ENCODE measurements at regions not wholly inside any gene's neighbourhood (a gene's known extent, or its start where the extent isn't known, plus 50 kb on each side); places are given as distances from the start of the nearest gene placed in this dataset.

DNA sequence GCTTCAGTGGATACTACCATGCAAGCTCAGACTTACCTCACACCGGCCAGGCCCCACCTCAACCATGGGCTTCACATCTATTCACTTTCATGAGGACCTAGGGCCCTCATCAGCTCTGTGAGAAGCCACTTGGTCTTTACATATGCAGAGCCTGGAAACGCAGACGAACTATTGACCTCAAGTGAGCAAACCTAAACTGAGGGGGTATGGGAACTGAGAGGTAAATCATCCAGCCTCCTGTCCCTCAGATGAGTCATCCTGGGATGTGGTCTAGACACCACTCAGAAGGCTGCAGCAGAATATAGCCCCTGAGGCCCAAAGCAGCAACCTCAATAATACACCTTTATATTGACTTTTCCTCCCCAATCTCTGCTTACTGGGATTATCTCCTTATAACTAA, 578.0 kb downstream of the INSC start:
- no peak for DNase-seq
- in situ Hi-C loops (cut with HindIII; ENCODE audit: low pct_ligation_motif_present, low pct_unique_long_range_greater_than_20kb, low sequenced_read_pairs), result no loop called here

DNA sequence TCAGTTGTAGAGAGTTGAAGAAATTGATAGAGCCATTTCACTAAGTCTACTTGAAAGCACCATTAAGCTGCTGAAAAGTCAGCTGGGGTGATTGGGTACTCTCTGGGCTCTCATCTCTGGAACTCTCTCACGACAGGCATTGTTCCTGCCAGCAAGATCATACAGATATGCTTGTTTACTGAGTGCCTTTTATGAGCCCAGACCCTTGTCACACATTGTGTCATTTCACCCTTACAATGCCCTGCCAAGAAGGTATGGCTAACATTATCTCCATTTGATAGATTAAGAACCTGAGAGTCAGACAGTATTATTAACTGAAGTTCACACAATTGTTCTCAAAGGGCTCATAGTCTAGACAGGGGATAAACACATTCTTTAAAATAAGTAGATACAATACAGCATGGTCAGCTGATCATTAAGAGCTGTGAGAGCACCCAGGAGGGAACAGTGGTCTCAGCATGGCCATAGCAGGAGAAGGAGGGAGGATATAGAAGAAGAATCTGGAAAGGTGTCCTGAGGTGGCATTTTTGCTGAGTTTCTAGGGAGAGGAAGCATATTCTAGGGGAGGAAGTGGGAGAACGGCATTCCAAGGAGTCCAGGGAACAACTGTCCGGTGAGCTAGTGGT, 580.5 kb downstream of the INSC start:
- DNase-seq, result no peak

DNA sequence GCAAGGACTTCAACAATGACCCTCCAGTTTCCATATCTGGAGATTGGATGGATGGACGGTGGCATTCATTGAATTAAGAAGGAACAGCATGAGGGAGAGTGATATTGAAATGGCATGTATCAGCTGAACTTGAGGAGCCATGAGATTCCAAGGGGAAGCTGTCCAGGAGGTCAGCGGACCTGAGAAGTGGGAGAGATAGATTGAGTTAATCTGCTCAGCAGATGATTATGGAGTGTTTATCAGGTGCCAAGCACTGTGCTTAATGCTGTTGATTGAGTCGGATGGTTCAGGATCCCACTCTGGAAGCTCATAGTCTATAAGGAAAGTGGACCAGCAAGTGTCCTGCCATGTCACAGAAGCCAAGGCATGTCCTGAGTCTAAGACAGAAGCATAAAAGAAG, 581.3 kb downstream of the INSC start:
- no peak for DNase-seq
- in situ Hi-C loops (cut with HindIII; ENCODE audit: low pct_ligation_motif_present, low pct_unique_long_range_greater_than_20kb, low sequenced_read_pairs), result no loop called here

More for the DNA sequence above, 580.5 kb downstream of the INSC start:
- in situ Hi-C loops (cut with HindIII; ENCODE audit: low pct_ligation_motif_present, low pct_unique_long_range_greater_than_20kb, low sequenced_read_pairs), result no loop called here

DNA sequence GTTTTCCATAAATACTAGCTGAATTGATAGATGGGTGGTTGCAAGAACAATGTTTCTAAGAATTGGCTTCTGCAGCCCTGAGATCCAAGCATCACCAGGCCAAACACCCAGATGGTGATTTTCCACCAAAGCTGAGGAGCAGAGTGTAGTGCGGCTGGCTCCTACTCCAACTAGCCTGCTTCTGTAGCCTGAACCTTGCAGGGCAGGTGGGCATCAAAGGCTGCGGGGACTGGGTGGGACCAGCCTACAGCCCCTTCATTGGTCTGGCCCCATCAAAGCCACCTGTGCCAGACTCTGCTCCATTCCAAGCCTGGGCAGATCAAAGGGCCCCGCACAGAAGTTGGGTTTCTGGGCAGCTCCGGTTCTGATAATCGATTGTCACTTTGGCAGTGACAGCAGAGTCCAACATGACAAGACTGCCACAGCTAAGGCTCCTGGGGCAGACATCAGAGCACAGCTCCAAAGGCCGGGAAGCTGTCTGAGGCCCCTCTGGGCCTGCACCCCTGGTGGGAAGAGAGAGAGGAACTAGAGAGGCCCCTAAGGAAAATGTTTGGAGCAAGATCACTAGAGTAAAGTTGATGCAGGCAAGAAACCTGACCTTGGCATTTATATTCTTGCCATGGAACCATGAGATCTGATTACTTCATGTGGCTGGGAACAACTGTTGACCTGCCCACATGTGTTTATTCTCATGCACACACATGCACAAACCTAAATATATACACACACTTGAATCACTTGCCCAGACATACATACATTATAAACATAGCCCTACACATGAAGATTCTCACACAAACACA, 582.9 kb downstream of the INSC start:
- no peak for DNase-seq
- in situ Hi-C loops (cut with HindIII; ENCODE audit: low pct_ligation_motif_present, low pct_unique_long_range_greater_than_20kb, low sequenced_read_pairs), result no loop called here

DNA sequence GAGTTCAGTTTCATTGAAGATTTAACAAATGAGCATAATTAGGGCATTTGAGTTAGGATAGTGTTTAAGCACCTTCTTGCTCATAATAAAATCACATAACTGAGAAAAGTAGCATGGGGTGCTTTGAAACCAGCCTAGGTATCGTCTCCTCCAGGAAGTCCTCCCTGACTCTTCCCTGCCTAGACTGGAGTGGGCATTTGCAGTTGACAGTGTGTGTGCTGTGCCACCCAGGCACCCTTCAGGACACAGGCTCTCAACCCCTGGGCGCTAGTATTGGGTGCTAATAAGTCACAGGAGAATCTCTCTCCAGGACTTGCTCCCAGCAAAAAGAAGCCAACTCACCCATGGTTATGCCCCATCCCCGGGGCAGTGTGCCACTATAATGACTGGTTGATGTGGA, 584.1 kb downstream of the INSC start:
- no peak for DNase-seq
- in situ Hi-C loops (cut with HindIII; ENCODE audit: low pct_ligation_motif_present, low pct_unique_long_range_greater_than_20kb, low sequenced_read_pairs), result no loop called here

DNA sequence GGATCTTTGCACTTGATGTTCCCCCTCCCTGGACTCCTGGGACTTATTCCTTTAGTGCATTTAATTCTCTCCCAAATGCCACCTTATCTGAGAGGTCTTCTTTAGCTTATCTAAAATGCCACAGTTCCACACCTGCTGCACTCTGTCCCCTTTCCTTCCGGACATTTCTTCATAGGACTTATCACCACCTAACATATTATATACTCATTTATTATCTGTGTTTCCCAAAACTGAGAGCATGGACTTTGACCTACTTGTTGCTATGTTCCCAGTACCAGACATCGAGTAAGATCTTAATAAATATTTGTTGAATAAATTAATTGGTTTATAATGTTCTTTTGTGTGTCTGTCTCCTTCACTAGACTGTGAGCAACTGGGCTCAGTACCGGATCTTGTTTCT, 585.3 kb downstream of the INSC start:
- no peak for DNase-seq
- in situ Hi-C loops (cut with HindIII; ENCODE audit: low pct_ligation_motif_present, low pct_unique_long_range_greater_than_20kb, low sequenced_read_pairs), result no loop called here

DNA sequence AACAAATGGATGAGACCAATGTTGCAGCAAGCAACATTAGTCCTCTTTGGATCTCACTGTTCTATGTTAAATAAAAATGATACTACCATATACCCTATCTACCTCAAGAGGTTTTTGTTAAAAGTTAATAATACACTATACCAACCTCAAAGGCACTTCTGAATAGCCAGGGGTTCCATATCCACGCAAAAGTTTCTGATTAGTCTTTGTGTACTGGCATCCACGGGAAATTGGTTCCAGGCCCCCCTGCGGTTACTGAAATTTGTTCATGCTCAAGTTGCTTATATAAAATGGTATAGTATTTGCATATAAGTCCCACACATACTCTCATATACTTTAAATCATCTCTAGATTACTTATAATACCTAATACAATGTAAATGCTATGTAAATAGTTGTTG, 585.7 kb downstream of the INSC start:
- in situ Hi-C loops (cut with HindIII; ENCODE audit: low pct_ligation_motif_present, low pct_unique_long_range_greater_than_20kb, low sequenced_read_pairs), result no loop called here
- DNase-seq, result no peak

DNA sequence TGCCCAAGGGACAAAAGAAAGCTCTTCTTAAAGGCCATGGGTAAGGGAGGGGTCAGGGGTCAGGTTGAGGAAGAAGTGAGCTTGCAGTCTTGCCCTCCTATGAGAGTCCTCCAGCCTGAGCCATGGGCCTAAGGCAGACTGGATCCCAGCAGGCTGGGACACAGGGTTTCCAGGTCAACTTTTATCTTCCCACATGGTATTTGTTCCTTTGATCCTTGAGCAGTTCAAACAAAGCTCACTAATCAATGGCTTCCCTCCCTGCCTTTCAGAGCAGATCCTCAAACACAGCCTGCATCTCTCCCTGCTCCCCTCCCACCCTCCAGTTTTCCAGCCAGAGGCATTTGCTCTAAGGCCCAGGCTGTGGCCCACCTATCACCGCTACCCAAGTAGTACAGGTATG, 589.3 kb downstream of the INSC start:
- in situ Hi-C loops (cut with HindIII; ENCODE audit: low pct_ligation_motif_present, low pct_unique_long_range_greater_than_20kb, low sequenced_read_pairs), result no loop called here
- no peak for DNase-seq

DNA sequence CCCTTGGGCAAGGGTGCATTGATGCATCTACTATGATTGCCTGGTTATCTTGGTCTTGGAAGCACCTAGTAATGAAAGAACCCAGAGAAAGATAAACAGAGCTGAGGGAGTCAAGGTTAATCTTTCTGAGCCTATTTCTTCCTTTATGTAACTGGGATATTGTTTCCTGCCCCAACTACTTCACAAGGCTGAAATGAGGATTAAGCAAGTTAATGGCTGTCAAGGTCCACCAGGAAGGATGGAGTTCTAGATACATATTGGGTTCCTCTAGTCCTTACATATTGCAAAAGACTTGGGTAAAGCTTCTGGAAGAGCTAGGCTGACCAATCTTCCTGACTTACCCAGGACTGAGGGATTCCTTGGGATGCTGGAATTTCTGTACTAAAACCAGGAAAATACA, 589.8 kb downstream of the INSC start:
- no peak for DNase-seq
- in situ Hi-C loops (cut with HindIII; ENCODE audit: low pct_ligation_motif_present, low pct_unique_long_range_greater_than_20kb, low sequenced_read_pairs), result no loop called here

DNA sequence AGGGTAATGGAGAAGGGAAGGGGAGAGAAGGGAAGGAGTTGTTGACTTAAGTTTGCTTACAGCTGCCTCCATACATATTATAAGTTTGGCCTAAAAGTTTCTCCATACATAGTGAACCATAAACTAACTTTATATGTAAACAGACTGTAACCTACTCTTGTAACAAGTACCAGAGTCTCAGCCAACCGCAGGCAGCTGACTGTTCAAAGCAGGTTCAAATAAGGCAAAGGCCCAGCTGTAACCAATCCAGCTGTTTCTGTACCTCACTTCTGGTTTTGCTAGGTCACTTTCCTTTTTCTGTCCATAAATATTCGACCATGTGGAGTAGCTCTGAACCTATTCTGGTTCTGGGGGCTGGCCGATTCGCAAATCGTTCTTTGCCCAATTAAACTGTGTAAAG, 591.2 kb downstream of the INSC start:
- no peak for DNase-seq
- in situ Hi-C loops (cut with HindIII; ENCODE audit: low pct_ligation_motif_present, low pct_unique_long_range_greater_than_20kb, low sequenced_read_pairs), result no loop called here

DNA sequence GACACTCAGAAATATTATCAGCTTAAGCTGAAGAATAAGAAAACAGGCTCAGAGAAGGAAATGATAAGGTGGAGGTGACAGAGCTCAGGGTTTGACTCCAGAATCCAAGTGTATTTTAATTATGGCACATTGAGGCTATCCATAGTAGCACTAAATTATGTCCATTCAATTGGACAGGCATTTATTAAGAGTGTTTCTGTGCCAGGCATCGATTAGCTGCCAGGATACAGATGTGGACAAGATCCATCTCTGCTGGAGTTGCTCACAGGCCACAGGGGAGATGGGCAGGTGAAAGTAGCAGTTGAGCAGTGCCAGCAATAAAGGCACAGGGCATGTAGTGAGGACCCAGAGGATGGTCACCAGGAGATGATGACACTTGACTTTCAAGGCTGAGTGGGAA, 592.5 kb downstream of the INSC start:
- in situ Hi-C loops (cut with HindIII; ENCODE audit: low pct_ligation_motif_present, low pct_unique_long_range_greater_than_20kb, low sequenced_read_pairs), result no loop called here
- no peak for DNase-seq

DNA sequence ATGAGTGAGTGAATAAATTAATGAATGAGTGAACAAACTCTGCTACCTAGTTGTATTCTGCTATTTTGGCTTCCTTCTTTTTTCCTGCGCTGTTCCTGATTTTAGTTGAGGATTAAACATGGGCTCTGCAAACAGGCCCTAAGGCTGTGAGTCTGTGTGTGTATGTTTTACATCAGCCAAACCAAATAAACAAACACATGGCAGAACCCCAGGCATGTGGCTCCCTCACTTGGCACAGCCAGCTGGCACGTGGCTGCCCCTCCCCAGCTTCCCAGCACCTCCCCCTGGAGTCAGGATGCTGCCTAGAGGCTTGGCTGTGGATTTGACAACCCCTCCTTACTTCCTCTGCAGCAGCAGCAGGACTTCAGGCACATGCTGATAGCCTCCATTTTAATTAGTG, 593.2 kb downstream of the INSC start:
- no peak for DNase-seq
- in situ Hi-C loops (cut with HindIII; ENCODE audit: low pct_ligation_motif_present, low pct_unique_long_range_greater_than_20kb, low sequenced_read_pairs), result no loop called here

DNA sequence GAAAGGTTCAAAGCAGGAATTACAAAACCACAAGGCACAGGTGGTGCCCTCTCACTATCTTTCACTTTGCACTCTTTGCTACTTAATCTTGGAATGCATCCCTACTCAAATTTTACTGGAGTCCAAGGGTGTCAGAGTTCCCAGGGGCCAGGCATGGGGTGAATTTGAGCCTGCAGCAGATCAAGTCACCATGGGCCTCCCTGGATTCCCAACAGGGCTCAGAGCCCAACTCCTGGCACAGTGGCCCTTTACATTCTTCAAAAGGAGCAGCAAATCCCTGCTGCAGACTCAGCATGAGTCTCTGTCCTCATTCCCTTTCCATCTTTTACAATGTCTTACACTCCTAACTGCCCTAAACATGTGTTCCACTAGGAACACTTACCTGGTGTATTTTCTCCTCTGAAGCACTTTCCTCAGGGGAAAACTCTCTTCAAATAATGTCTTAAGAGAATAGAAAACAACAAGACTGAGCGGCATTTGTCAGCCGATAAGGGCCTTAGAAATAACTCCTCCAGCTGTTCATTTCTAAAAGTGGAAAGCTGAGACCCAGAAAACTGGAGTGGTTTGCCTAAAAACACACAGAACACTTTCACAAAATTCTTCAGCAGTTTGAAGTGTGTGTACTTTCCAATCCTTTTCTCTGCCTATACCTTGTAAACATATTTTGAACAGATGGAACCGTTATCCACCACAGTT, 596.0 kb downstream of the INSC start:
- no peak for DNase-seq

DNA sequence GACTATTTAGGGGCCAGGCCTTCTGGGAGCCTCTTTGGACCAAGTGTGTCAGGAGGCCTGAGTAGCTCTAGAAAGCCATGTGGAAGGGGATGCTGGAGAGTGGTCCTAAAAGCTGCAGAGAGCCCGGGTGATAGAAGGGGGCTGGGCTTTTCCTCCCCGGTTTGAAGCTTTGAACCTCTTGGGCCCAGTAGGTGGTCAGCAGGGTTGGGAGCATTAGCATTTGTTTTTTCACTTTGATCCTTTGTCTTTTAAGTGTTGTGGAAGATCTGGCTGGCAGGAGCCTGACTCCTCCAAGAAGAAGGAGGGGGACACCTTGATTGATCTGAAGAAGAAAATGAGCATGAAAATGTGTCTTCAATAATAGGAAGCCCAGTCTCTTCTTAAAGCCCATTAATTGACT, 596.6 kb downstream of the INSC start:
- no peak for DNase-seq
- in situ Hi-C loops (cut with HindIII; ENCODE audit: low pct_ligation_motif_present, low pct_unique_long_range_greater_than_20kb, low sequenced_read_pairs), result no loop called here

More for the DNA sequence above, 596.0 kb downstream of the INSC start:
- in situ Hi-C loops (cut with HindIII; ENCODE audit: low pct_ligation_motif_present, low pct_unique_long_range_greater_than_20kb, low sequenced_read_pairs), result no loop called here

DNA sequence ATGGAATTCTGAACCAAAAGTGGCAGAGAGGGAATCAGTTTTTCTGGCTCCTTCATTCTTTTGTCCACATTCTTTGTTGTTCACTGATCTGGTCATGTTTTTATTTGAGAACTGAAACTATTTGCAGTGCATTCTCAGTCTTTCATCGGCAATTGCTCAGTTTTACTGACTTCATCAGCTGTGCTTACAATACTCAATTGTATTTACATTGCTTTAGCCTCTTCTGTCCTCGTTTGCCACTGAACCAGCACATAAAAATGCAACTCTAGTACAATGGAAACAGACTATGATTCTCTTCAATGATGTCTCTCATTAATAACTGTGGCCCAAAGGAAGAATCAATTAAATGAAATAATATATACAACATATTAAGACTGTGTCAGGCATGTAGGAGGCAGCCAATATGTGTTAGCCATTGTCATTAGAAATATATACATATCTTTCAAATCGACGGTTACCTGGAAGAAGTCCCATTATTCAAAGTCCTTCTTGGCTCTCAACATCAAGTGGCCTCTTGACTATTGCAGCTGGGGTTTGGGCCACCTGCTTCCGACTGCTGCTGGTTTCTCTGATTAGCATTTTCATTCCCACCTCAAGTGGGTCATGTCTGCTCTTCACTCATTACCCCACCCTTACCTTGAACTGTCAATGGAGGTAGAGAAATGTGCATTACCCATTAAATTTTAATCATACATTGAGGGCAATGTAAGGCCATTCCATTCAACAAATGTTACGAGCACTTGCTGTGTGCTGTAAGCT, 600.1 kb downstream of the INSC start:
- in situ Hi-C loops (cut with HindIII; ENCODE audit: low pct_ligation_motif_present, low pct_unique_long_range_greater_than_20kb, low sequenced_read_pairs), result no loop called here
- no peak for DNase-seq

DNA sequence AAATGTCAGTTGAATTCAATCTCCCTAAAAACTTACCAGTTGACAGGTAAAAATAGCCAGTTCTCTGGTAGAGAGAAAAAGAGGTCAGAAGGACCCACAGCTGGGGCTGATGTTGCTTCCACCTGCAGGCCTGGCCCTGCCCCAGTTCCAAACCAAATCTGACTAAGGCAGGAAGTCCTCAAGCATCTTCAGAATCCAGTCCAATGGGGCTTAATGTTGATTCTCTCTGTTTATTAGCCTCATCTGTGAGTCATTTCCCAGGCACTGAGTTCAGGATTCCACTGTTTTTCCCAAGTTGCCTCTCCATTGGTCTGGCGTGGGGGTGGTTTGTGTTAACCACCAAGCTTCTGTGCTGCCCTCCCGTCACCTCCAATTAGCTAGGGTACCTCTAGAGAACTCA, 601.8 kb downstream of the INSC start:
- DNase-seq, result no peak
- in situ Hi-C loops (cut with HindIII; ENCODE audit: low pct_ligation_motif_present, low pct_unique_long_range_greater_than_20kb, low sequenced_read_pairs), result no loop called here

DNA sequence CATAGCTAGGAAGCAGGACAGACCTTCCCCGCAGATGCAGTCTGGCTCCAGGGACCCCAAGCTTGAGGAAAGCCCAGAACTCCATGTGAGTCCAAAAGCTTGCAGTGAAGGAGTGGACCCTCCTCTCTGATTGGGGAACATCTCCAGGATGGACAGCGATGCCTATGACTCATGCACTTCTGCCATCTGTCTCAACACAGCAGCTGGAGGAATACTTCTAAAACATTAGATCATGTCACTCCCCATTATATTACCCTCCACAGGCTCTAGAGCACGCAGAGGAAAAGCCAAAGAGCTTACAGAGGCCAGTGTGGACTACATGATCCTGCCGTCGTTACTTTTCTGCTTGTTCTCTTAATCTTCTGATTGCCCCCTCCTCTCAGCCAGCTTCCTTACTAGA, 605.7 kb downstream of the INSC start:
- in situ Hi-C loops (cut with HindIII; ENCODE audit: low pct_ligation_motif_present, low pct_unique_long_range_greater_than_20kb, low sequenced_read_pairs), result no loop called here
- DNase-seq, result no peak

DNA sequence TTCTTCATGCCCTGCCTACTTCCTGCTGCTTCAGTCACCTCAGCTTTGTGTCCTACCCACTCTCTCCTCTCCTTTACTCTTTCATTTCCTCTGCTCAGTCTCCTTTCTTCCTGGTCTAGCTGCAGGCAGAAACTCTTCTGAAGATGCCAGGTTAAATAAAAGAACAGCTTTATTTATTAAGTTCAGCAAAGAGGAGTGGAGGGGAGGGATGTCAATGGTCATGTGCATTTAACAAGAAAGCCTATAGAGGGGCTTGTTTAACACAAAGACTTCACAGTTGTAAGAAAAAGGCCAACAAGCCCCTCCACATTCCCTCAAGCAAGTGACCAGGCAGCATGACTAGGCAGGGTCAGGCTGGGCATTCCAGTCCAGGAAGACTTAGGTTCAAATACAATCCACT, 609.2 kb downstream of the INSC start:
- in situ Hi-C loops (cut with HindIII; ENCODE audit: low pct_ligation_motif_present, low pct_unique_long_range_greater_than_20kb, low sequenced_read_pairs), result no loop called here

DNA sequence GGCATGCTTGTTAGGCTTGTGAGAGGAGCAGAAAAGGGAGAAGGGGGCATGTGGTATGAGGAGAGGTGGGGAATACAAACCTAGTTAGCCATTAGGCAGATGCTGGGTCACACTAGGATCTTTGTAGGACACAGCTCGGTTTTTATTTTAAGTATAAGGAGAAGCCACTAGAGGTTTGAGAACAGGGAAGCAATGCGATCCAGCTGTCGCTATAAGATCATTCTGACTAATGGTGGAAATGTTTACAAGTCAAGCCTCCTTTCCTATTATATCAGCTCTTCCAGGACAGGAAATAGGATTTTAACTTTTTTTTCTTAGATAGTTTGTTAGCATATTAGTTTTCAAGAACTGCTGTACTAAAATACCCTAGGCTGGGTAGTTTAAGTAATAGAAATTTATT, 609.9 kb downstream of the INSC start:
- in situ Hi-C loops (cut with HindIII; ENCODE audit: low pct_ligation_motif_present, low pct_unique_long_range_greater_than_20kb, low sequenced_read_pairs), result no loop called here
- DNase-seq, result no peak

More for the DNA sequence above, 609.2 kb downstream of the INSC start:
- DNase-seq, result no peak

Data from ACHN (cell line).